KG1 (cell line): ENCODE measurements at regions not wholly inside any gene's neighbourhood (a gene's known extent, or its start where the extent isn't known, plus 50 kb on each side); places are given as distances from the start of the nearest gene placed in this dataset.
"Not testable (repeated sequence)": the region's sequence is repeated elsewhere in the genome, so short reads cannot be mapped to it uniquely, and the experiment has no call there.

Experiments
- DNase-seq: peaks from one replicate; lab custom pipeline; 2025; lab: John Stamatoyannopoulos, UW

- not testable (repeated sequence) for DNase-seq
Observed at GRCh38 chr4:8972635-8973034, 101.0 kb upstream of the HMX1 start.

- not testable (repeated sequence) for DNase-seq
Observed at GRCh38 chr4:8965896-8966295, 94.3 kb upstream of the HMX1 start.

- DNase-seq, result not testable (repeated sequence)
Observed at GRCh38 chr4:8964201-8964788, 92.7 kb upstream of the HMX1 start.

- DNase-seq, result not testable (repeated sequence)
Observed at GRCh38 chr4:8963533-8963932, 91.9 kb upstream of the HMX1 start.

- DNase-seq, result not testable (repeated sequence)
Observed at GRCh38 chr4:8961343-8961742, 89.7 kb upstream of the HMX1 start.

GRCh38 chr4:8959471-8959870 lies 87.8 kb upstream of the HMX1 start:
- not testable (repeated sequence) for DNase-seq

GRCh38 chr4:8954001-8954400 lies 82.4 kb upstream of the HMX1 start:
- not testable (repeated sequence) for DNase-seq

GRCh38 chr4:8952791-8953190 lies 81.2 kb upstream of the HMX1 start:
- DNase-seq, result not testable (repeated sequence)

- not testable (repeated sequence) for DNase-seq
Observed at GRCh38 chr4:8952109-8952508, 80.5 kb upstream of the HMX1 start.

GRCh38 chr4:8945506-8945905 lies 73.9 kb upstream of the HMX1 start:
- DNase-seq, result not testable (repeated sequence)

- not testable (repeated sequence) for DNase-seq
Observed at GRCh38 chr4:8943367-8943766, 71.7 kb upstream of the HMX1 start.

- not testable (repeated sequence) for DNase-seq
Observed at GRCh38 chr4:8942088-8942487, 70.4 kb upstream of the HMX1 start.

- DNase-seq, result not testable (repeated sequence)
Observed at GRCh38 chr4:8941492-8941805, 69.8 kb upstream of the HMX1 start.

- DNase-seq, result no peak
Observed at GRCh38 chr4:8940792-8941491, 69.3 kb upstream of the HMX1 start.

- DNase-seq, result no peak
Observed at GRCh38 chr4:8939840-8940742, 68.5 kb upstream of the HMX1 start.

- no peak for DNase-seq
Observed at GRCh38 chr4:8939160-8939839, 67.7 kb upstream of the HMX1 start.

GRCh38 chr4:8938623-8939022 lies 67.0 kb upstream of the HMX1 start:
- DNase-seq, result no peak

- DNase-seq, result no peak
Observed at GRCh38 chr4:8938137-8938536, 66.5 kb upstream of the HMX1 start.

GRCh38 chr4:8932884-8933283 lies 61.2 kb upstream of the HMX1 start:
- DNase-seq, result no peak

- no peak for DNase-seq
Observed at GRCh38 chr4:8928074-8928473, 56.4 kb upstream of the HMX1 start.

GRCh38 chr4:8922481-8922880 lies 50.8 kb upstream of the HMX1 start:
- DNase-seq, result no peak

GRCh38 chr4:8921465-8921864 lies 49.8 kb upstream of the HMX1 start:
- no peak for DNase-seq
